Right atrium auricular region (tissue), 2 donors: ENCODE measurements at regions not wholly inside any gene's neighbourhood (a gene's known extent, or its start where the extent isn't known, plus 50 kb on each side); places are given as distances from the start of the nearest gene placed in this dataset.

ENCODE experiments used
- DNase-seq: peaks from one replicate; pipeline ENCODE4 v3.0.0-alpha.2; 2019; ENCODE audit warnings: low spot score
- H3K27ac ChIP-seq, 2 donors: fragments of 200-600 bp; sonication (generic); 1 replicate in 1 of 2; 2 replicates in 1 of 2; pipeline ENCODE4 v1.5.1; 2016 to 2019
- H3K27me3 ChIP-seq, 2 donors: fragments of 200-600 bp; sonication (generic); one replicate each; pipeline versions ENCODE4 v1.5.1 to v1.6.0; 2017 to 2019
- H3K36me3 ChIP-seq: fragments of 200-600 bp; sonication (generic); one replicate; pipeline ENCODE4 v1.5.1; 2016
- H3K4me1 ChIP-seq, 2 donors: fragments of 200-600 bp; sonication (generic); one replicate each; pipeline versions ENCODE4 v1.5.1 to v1.6.0; 2017 to 2019
- H3K4me3 ChIP-seq, 2 donors: fragments of 200-600 bp; sonication (generic); 1 replicate in 1 of 2; 2 replicates in 1 of 2; pipeline ENCODE4 v1.5.1; 2017 to 2019; ENCODE audit warnings: mild to moderate bottlenecking in 1 of 2, moderate library complexity in 1 of 2
- H3K9me3 ChIP-seq, 2 donors: fragments of 200-600 bp; sonication (generic); one replicate each; pipeline ENCODE4 v1.5.1; 2019
- TF ChIP-seq, protein P1 (sequence below), 2 donors: fragments of 200-600 bp; sonication (generic); IDR thresholded peaks; one replicate each; pipeline ENCODE4 v1.5.1; 2019; ENCODE audit warnings: antibody characterized with exemption in 2 of 2

DNA sequence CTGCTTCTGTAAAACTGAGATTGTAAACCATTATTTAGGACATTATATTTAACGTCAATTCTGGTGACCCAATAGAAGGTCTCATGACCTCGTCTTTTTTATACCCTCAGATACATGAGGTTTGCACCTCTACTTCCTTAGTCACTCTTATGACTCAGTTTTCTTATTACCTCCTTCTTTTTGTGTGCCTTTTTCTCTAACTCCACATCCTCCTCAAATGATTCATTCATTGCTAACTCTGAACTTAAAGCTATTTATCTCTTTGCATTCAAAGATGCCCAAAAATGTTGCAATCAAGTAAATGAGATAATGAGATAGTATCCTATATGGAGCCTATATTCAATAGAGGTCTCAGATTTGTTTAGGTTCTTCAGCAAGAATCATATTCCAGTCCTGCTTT lies 121.0 kb upstream of the KYNU start:
- DNase-seq = no peak
- H3K27ac ChIP-seq = no peak overlapping the region
- H3K9me3 ChIP-seq = no peaks in the 10 kb centered on the region
- no peak overlapping the region for H3K4me3 ChIP-seq
- H3K27me3 ChIP-seq = no peaks in the 10 kb centered on the region
- no peaks in the 10 kb centered on the region for H3K36me3 ChIP-seq
- TF ChIP-seq, protein P1, sequence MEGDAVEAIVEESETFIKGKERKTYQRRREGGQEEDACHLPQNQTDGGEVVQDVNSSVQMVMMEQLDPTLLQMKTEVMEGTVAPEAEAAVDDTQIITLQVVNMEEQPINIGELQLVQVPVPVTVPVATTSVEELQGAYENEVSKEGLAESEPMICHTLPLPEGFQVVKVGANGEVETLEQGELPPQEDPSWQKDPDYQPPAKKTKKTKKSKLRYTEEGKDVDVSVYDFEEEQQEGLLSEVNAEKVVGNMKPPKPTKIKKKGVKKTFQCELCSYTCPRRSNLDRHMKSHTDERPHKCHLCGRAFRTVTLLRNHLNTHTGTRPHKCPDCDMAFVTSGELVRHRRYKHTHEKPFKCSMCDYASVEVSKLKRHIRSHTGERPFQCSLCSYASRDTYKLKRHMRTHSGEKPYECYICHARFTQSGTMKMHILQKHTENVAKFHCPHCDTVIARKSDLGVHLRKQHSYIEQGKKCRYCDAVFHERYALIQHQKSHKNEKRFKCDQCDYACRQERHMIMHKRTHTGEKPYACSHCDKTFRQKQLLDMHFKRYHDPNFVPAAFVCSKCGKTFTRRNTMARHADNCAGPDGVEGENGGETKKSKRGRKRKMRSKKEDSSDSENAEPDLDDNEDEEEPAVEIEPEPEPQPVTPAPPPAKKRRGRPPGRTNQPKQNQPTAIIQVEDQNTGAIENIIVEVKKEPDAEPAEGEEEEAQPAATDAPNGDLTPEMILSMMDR (IDR thresholded peaks at IDR 0.05) = no peak
- H3K4me1 ChIP-seq = no peaks in the 10 kb centered on the region

DNA sequence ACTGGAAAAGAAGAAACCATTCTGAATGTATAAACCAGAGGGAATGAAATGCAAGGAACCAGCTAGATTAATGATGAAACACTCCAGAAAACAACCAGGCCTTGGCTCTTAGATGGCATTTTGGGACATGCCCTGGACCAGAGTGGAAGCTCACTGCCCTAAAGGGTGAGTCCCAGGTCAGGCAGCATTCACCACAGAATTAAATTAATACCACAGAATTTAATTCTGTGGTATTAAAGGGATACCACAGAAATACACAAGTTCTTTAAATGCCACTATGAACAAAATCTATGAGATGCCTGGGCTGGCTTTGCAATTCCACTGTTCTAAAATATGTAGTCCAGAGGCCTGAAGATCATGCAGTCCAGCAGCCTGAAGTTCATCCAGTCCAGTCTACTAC lies 122.3 kb upstream of the KYNU start:
- Histone ChIP-seq H3K4me1 (no peaks in the 10 kb centered on the region), H3K27ac (no peak overlapping the region), H3K27me3 (no peaks in the 10 kb centered on the region), H3K9me3 (no peaks in the 10 kb centered on the region), H3K36me3 (no peaks in the 10 kb centered on the region), H3K4me3 (no peak overlapping the region)
- TF ChIP-seq, protein P1 (IDR thresholded peaks at IDR 0.05) = no peak
- no peak for DNase-seq

DNA sequence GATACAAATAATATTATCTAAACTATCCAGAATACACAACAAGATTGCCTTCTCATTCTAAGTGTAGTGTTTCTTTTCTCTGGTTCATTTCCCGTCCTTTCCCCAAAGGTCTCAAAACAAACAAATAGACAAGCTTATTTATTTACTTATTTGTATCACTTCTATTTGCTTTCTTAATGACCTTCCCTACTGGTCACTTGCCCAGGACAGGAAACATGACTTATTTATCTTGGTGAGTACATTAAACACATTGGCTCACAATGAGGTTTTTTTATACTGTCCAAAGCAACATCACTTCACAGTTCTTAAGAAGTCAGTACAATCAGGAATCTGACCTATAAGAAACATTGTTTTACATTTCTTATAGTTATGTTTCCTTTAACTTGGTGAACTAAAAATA lies 123.3 kb upstream of the KYNU start:
- Histone ChIP-seq H3K9me3 (no peaks in the 10 kb centered on the region), H3K36me3 (no peaks in the 10 kb centered on the region), H3K4me1 (no peaks in the 10 kb centered on the region), H3K27me3 (no peaks in the 10 kb centered on the region), H3K4me3 (no peak overlapping the region), H3K27ac (no peak overlapping the region)
- DNase-seq = no peak
- TF ChIP-seq, protein P1 (IDR thresholded peaks at IDR 0.05) = no peak

DNA sequence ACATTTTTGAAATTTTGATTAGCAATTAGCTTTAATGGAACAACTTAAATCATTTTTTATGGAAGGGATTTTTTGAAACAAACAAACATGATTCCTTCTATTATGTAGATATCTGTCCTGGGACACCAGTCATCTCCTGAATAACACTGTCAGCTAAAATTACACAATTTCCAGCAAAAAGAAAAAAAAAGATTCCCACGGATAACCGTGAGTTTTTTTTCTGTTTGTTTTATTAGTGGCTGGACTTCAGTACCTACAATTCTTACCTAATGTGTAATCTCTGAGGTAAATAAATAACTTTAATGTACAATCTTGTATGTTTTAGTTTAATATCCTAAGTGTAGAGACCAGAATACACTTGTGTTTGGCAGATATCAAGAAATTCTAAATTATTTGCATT lies 126.6 kb upstream of the KYNU start:
- no peaks in the 10 kb centered on the region for H3K9me3 ChIP-seq

DNA sequence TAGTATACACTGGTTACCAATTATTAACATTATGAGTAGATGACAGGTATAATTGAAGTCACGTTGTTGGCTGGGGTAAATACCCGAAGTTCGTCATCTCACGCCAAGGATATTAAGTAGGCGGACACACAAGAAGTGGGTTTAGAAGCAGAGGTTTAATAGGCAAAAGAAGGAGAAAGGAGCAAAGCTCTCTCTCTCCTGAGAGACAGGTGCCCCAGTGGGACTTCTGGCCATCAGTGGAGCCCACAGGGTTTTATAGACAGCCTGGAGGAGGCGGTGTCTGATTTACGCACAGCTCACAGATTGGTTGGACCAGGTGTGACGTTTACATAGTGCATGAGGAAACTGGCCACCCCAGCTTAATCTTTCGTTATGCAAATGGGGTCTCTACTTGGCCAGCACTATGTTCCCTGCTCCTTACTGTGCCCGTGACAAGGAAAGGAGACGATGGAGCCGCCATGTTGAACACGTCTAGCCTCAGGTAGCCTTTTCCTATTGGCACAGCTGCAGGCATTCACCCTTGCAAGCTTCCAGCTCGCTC lies 128.8 kb upstream of the KYNU start:
- TF ChIP-seq, protein P1 (IDR thresholded peaks at IDR 0.05) = no peak
- no peak overlapping the region for H3K4me3 ChIP-seq
- H3K9me3 ChIP-seq = no peaks in the 10 kb centered on the region
- no peak overlapping the region for H3K27ac ChIP-seq
- no peaks in the 10 kb centered on the region for H3K4me1 ChIP-seq
- H3K27me3 ChIP-seq = no peaks in the 10 kb centered on the region
- no peaks in the 10 kb centered on the region for H3K36me3 ChIP-seq
- no peak for DNase-seq

More for the DNA sequence above, 126.6 kb upstream of the KYNU start:
- H3K4me3 ChIP-seq = no peak overlapping the region
- DNase-seq = no peak
- no peaks in the 10 kb centered on the region for H3K27me3 ChIP-seq
- TF ChIP-seq, protein P1 (IDR thresholded peaks at IDR 0.05) = no peak
- no peaks in the 10 kb centered on the region for H3K36me3 ChIP-seq
- H3K4me1 ChIP-seq = no peaks in the 10 kb centered on the region
- no peak overlapping the region for H3K27ac ChIP-seq

DNA sequence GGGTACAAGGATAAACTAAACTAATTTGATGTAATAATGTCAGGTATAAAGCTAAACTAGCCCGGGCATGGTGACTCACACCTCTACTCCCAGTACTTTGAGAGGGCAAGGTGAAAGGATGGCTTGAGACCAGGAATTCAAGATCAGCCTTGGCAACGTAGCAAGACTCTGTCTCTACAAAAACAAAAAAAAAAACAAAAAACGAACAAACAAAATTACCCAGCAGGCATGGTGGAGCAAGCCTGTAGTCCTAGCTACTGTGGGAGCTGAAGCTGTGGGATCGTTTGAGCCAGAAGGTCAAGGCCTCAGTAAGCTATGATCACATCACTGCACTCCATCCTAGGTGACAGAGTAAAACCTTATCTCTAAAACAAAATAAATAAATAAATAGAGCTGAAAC lies 131.8 kb upstream of the KYNU start:
- no peaks in the 10 kb centered on the region for H3K4me1 ChIP-seq
- H3K36me3 ChIP-seq = no peaks in the 10 kb centered on the region
- TF ChIP-seq, protein P1 (IDR thresholded peaks at IDR 0.05) = no peak

More for the DNA sequence above, 131.8 kb upstream of the KYNU start:
- Histone ChIP-seq H3K27ac (no peak overlapping the region), H3K4me3 (no peak overlapping the region), H3K27me3 (no peaks in the 10 kb centered on the region), H3K9me3 (peaks cover 0 to 4% of the 10 kb centered on the region in 2 donors)
- DNase-seq = no peak
